Left ventricle myocardium inferior (tissue), 1 donor: ENCODE measurements at regions not wholly inside any gene's neighbourhood (a gene's known extent, or its start where the extent isn't known, plus 50 kb on each side); places are given as distances from the start of the nearest gene placed in this dataset.

Experiments
- DNase-seq: peaks from one replicate; pipeline ENCODE4 v3.0.0-alpha.2; 2020
- H3K27ac ChIP-seq: fragments of 200-600 bp; replicated peaks from 2 replicates; pipeline ENCODE4 v1.8.0; 2021
- H3K27me3 ChIP-seq: fragments of 200-600 bp; 2 replicates; pipeline ENCODE4 v1.8.0; 2021; ENCODE audit warnings: low read depth
- H3K36me3 ChIP-seq: fragments of 200-600 bp; 2 replicates; pipeline ENCODE4 v1.8.0; 2021
- H3K4me1 ChIP-seq: fragments of 200-600 bp; 2 replicates; pipeline ENCODE4 v1.8.0; 2021
- H3K4me3 ChIP-seq: fragments of 200-600 bp; 2 replicates; pipeline ENCODE4 v1.8.0; 2021; ENCODE audit warnings: mild to moderate bottlenecking, moderate library complexity
- H3K9me3 ChIP-seq: fragments of 200-600 bp; replicated peaks from 2 replicates; pipeline ENCODE4 v1.8.0; 2021
- CTCF ChIP-seq: fragments of 200-600 bp; IDR thresholded peaks from 2 replicates; pipeline ENCODE4 v1.8.0; 2021; ENCODE audit warnings: antibody characterized with exemption, mild to moderate bottlenecking, borderline replicate concordance
- intact Hi-C: fragments of 100-400 bp; cut with micrococcal nuclease; formaldehyde crosslinking; loops from one replicate; pipeline ENCODE4 v1.11.0; 2022
- donor health status: DM: no; HTN: yes; CAD: no; lungs with severe emphysema.

- Histone ChIP-seq H3K4me1 (no peaks in the 10 kb centered on the region), H3K27ac (no peak overlapping the region), H3K4me3 (no peak overlapping the region), H3K27me3 (no peaks in the 10 kb centered on the region), H3K9me3 (peaks cover 7% of the 10 kb centered on the region), H3K36me3 (no peaks in the 10 kb centered on the region)
- intact Hi-C loops = no loop called here
- no peak for DNase-seq
- TF ChIP-seq CTCF = no peak
These were observed 726.9 kb downstream of the CDH8 start for GRCh38 chr16:61309386-61309785.

- no peak for TF ChIP-seq CTCF
- no peak for DNase-seq
- H3K27ac ChIP-seq = no peak overlapping the region
These were observed 730.0 kb downstream of the CDH8 start for GRCh38 chr16:61306204-61306603.

GRCh38 chr16:61296814-61297213 lies 739.4 kb downstream of the CDH8 start:
- H3K36me3 ChIP-seq = no peaks in the 10 kb centered on the region
- intact Hi-C loops = no loop called here
- no peaks in the 10 kb centered on the region for H3K9me3 ChIP-seq
- H3K4me1 ChIP-seq = no peaks in the 10 kb centered on the region
- no peak overlapping the region for H3K27ac ChIP-seq
- no peaks in the 10 kb centered on the region for H3K27me3 ChIP-seq
- no peak for DNase-seq
- no peak for TF ChIP-seq CTCF
- no peak overlapping the region for H3K4me3 ChIP-seq

More at GRCh38 chr16:61306204-61306603, 730.0 kb downstream of the CDH8 start:
- Histone ChIP-seq H3K27me3 (no peaks in the 10 kb centered on the region), H3K4me3 (no peak overlapping the region), H3K9me3 (no peaks in the 10 kb centered on the region), H3K4me1 (no peaks in the 10 kb centered on the region), H3K36me3 (no peaks in the 10 kb centered on the region)
- intact Hi-C loops = no loop called here

GRCh38 chr16:61296305-61296704 lies 739.9 kb downstream of the CDH8 start:
- intact Hi-C loops = no loop called here
- Histone ChIP-seq H3K27ac (no peak overlapping the region), H3K9me3 (no peaks in the 10 kb centered on the region), H3K36me3 (no peaks in the 10 kb centered on the region), H3K27me3 (no peaks in the 10 kb centered on the region), H3K4me1 (no peaks in the 10 kb centered on the region), H3K4me3 (no peak overlapping the region)
- TF ChIP-seq CTCF = no peak
- DNase-seq = no peak

GRCh38 chr16:61295311-61295710 lies 740.9 kb downstream of the CDH8 start:
- no peaks in the 10 kb centered on the region for H3K36me3 ChIP-seq
- no peak for DNase-seq
- no peaks in the 10 kb centered on the region for H3K9me3 ChIP-seq
- H3K27me3 ChIP-seq = no peaks in the 10 kb centered on the region
- intact Hi-C loops = no loop called here
- no peaks in the 10 kb centered on the region for H3K4me1 ChIP-seq
- TF ChIP-seq CTCF = no peak
- no peak overlapping the region for H3K27ac ChIP-seq
- no peak overlapping the region for H3K4me3 ChIP-seq

GRCh38 chr16:61289141-61289540 lies 747.1 kb downstream of the CDH8 start:
- no peak for DNase-seq
- no peaks in the 10 kb centered on the region for H3K27me3 ChIP-seq
- peaks cover 2% of the 10 kb centered on the region for H3K9me3 ChIP-seq
- no peaks in the 10 kb centered on the region for H3K4me1 ChIP-seq
- H3K36me3 ChIP-seq = no peaks in the 10 kb centered on the region
- no peak overlapping the region for H3K4me3 ChIP-seq
- no peak for TF ChIP-seq CTCF
- intact Hi-C loops = no loop called here
- H3K27ac ChIP-seq = no peak overlapping the region
